GM12878 (cell line): ENCODE measurements at regions not wholly inside any gene's neighbourhood (a gene's known extent, or its start where the extent isn't known, plus 50 kb on each side); places are given as distances from the start of the nearest gene placed in this dataset.

Experiments used
- ATAC-seq: fragments of 200-7000 bp; cut with Tn5 transposase; 3 replicates; pipeline ENCODE4 v1.9.1; 2020; ENCODE audit warnings: mild to moderate bottlenecking, moderate library complexity
- BruUV-seq: library from RNA; stranded (reverse); fragments of 400-500 nt; replicated peaks from 2 replicates; lab custom pipeline; 2021; lab: Mats Ljungman, UMichigan
- CTCF ChIA-PET: fragments of 300-600 bp; sonication (Branson Sonifier 250); formaldehyde crosslinking; extraction: SDS; loops from one replicate; lab custom pipeline; 2021; ENCODE audit warnings: inconsistent platforms; lab: Yijun Ruan, JAX
- POLR2A ChIA-PET: fragments of 350-600 bp; formaldehyde crosslinking; extraction: SDS; loops from one replicate; lab custom pipeline; 2021; ENCODE audit warnings: inconsistent platforms; lab: Charles Lee
- RAD21 ChIA-PET: fragments of 300-600 bp; sonication (Branson Sonifier 250); formaldehyde crosslinking; loops from one replicate; lab custom pipeline; 2023; ENCODE audit warnings: antibody characterized with exemption; ENCODE audit not compliant: unreplicated experiment; lab: Charles Lee
- SMC1A ChIA-PET: fragments of 300-600 bp; sonication (Branson Sonifier 250); formaldehyde crosslinking; loops from one replicate; lab custom pipeline; 2023; ENCODE audit not compliant: unreplicated experiment, uncharacterized antibody; lab: Charles Lee
- DNase-seq: peaks from one replicate; pipeline ENCODE4 v3.0.0-alpha.2; 2011; ENCODE audit warnings: low read depth, low spot score
- FAIRE-seq: peaks from 3 replicates; lab custom pipeline; 2011; peaks lifted over from hg19 to GRCh38; lab: Jason Lieb, UNC
- H2AFZ ChIP-seq: 2 replicates; pipeline ENCODE4 v1.6.0; 2011; ENCODE audit warnings: low read depth, low read length, control low read depth; ENCODE audit not compliant: control insufficient read depth
- H3K27ac ChIP-seq: 2 replicates; pipeline ENCODE4 v1.5.1; 2011; ENCODE audit warnings: control low read depth; ENCODE audit not compliant: control insufficient read depth, insufficient read depth
- H3K27me3 ChIP-seq, 2 experiments: replicated peaks in 1 of 2; 2 replicates each; pipeline versions ENCODE4 v1.6.0 to v1.6.1; 2011; ENCODE audit warnings: low read length in 1 of 2; ENCODE audit not compliant: control insufficient read depth in 2 of 2, insufficient read depth in 2 of 2
- H3K36me3 ChIP-seq, 2 experiments: 2 replicates each; pipeline ENCODE4 v1.5.1; 2011; ENCODE audit warnings: low read length in 1 of 2; ENCODE audit not compliant: control insufficient read depth in 2 of 2, insufficient read depth in 2 of 2
- H3K4me1 ChIP-seq: 2 replicates; pipeline ENCODE4 v1.6.1; 2011; ENCODE audit warnings: mild to moderate bottlenecking, low read length, moderate library complexity, mixed read lengths; ENCODE audit not compliant: control insufficient read depth, insufficient read depth
- H3K4me2 ChIP-seq: 2 replicates; pipeline ENCODE4 v1.6.0; 2011; ENCODE audit warnings: control low read depth; ENCODE audit not compliant: control insufficient read depth, insufficient read depth
- H3K4me3 ChIP-seq: fragments of 200-600 bp; sonication (generic); 2 replicates; pipeline ENCODE4 v1.5.1; 2016
- H3K79me2 ChIP-seq: 2 replicates; pipeline ENCODE4 v1.6.0; 2011; ENCODE audit warnings: low read length; ENCODE audit not compliant: control insufficient read depth, insufficient read depth
- H3K9ac ChIP-seq: 2 replicates; pipeline ENCODE4 v1.8.0; 2011; ENCODE audit warnings: low read length, control low read depth, mixed read lengths; ENCODE audit not compliant: control insufficient read depth, insufficient read depth
- H3K9me3 ChIP-seq: replicated peaks from 3 replicates; pipeline ENCODE4 v1.5.1; 2011; ENCODE audit warnings: mild to moderate bottlenecking, low read length; ENCODE audit not compliant: control insufficient read depth, insufficient read depth
- H4K20me1 ChIP-seq: 2 replicates; pipeline ENCODE4 v1.6.0; 2011; ENCODE audit not compliant: control insufficient read depth, insufficient read depth
- BCL11A ChIP-seq: IDR thresholded peaks from 2 replicates; pipeline ENCODE4 v1.6.1; 2011; ENCODE audit warnings: low read depth, low read length
- BMI1 ChIP-seq: fragments of 450-650 bp; IDR thresholded peaks from 2 replicates; pipeline ENCODE4 v1.6.1; 2016; ENCODE audit warnings: mild to moderate bottlenecking, moderate library complexity, borderline replicate concordance
- CBX3 ChIP-seq: fragments of 200-600 bp; sonication (generic); IDR thresholded peaks from 2 replicates; pipeline ENCODE4 v1.6.1; 2016; ENCODE audit warnings: low read depth, borderline replicate concordance
- CBX5 ChIP-seq: sonication (generic); IDR thresholded peaks from 2 replicates; pipeline ENCODE4 v1.6.1; 2016; ENCODE audit warnings: low read depth, moderate library complexity, mild to moderate bottlenecking, inconsistent platforms
- FOXM1 ChIP-seq: IDR thresholded peaks from 2 replicates; pipeline ENCODE4 v1.6.1; 2012; ENCODE audit warnings: low read depth, mild to moderate bottlenecking, inconsistent platforms, low read length, moderate library complexity
- GABPA ChIP-seq: IDR thresholded peaks from 2 replicates; pipeline ENCODE4 v1.6.1; 2014; ENCODE audit warnings: antibody characterized with exemption, low read depth, mild to moderate bottlenecking, inconsistent platforms
- HCFC1 ChIP-seq: fragments of 150-350 bp; IDR thresholded peaks from 2 replicates; pipeline ENCODE4 v1.6.1; 2014; ENCODE audit warnings: low read length
- IKZF2 ChIP-seq, 2 experiments: fragments of 450-650 bp; IDR thresholded peaks; 2 replicates each; pipeline ENCODE4 v1.6.1; 2017; ENCODE audit warnings: mild to moderate bottlenecking in 2 of 2, moderate library complexity in 2 of 2
- NFXL1 ChIP-seq: fragments of 450-650 bp; IDR thresholded peaks from 2 replicates; pipeline ENCODE4 v1.6.1; 2017; ENCODE audit warnings: antibody characterized with exemption, mild to moderate bottlenecking, borderline replicate concordance
- SPI1 ChIP-seq: IDR thresholded peaks from 2 replicates; pipeline ENCODE4 v1.6.1; 2011; ENCODE audit warnings: low read depth, mild to moderate bottlenecking, low read length, moderate library complexity, borderline replicate concordance; ENCODE audit not compliant: insufficient read depth
- ZNF24 ChIP-seq: fragments of 450-650 bp; IDR thresholded peaks from 2 replicates; pipeline ENCODE4 v1.6.1; 2017; ENCODE audit warnings: antibody characterized with exemption, mild to moderate bottlenecking
- ZZZ3 ChIP-seq: IDR thresholded peaks from 2 replicates; pipeline ENCODE4 v1.6.1; 2011; ENCODE audit warnings: low read depth; ENCODE audit not compliant: control insufficient read depth, insufficient read length
- WGBS: methylation state at CpG from one replicate; pipeline ENCODE4 v1.1.6; 2016; ENCODE audit warnings: low lambda C conversion rate; ENCODE audit not compliant: insufficient replicate concordance, insufficient coverage; ENCODE audit errors: missing lambda C conversion rate; 5-methylcytosine and 5-hydroxymethylcytosine counted together
- in situ Hi-C: fragments of 300-500 bp; cut with MboI; formaldehyde crosslinking; loops from 9 replicates; pipeline ENCODE4 v1.14.3; 2018; ENCODE audit warnings: mixed read lengths
- intact Hi-C: fragments of 100-400 bp; cut with micrococcal nuclease; formaldehyde crosslinking; loops from one replicate; pipeline ENCODE4 v1.14.2; 2022; ENCODE audit not compliant: unreplicated experiment

DNA sequence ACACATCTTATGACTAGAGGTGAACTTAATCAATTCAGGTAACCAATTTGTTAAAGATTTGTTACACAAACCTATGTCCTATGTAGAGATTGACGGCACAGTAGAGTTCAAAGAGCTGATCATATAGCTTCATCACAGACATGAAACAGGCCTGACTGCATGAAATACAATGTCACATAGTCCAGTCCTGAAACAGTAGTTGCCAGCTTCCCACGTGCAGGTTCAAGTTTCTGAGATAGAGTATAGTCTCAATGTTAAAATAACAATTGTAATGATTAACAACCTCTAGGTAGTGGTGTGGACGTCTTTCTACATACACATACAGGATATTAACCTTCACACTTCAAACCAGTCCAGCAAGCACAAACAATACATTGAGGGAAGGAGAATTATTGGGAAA, 640.7 kb upstream of the SOX9 start:
- Histone ChIP-seq H2AFZ (no peak overlapping the region), H3K4me3 (no peak overlapping the region), H3K27me3 (no peaks in the 10 kb centered on the region), H3K36me3 (no peaks in the 10 kb centered on the region), H4K20me1 (no peaks in the 10 kb centered on the region), H3K79me2 (no peaks in the 10 kb centered on the region), H3K27ac (no peak overlapping the region), H3K4me1 (no peaks in the 10 kb centered on the region), H3K9me3 (no peaks in the 10 kb centered on the region), H3K9ac (no peak overlapping the region), H3K4me2 (no peak overlapping the region)
- SMC1A ChIA-PET: no interaction called here
- RAD21 ChIA-PET: interaction anchor here (1.1 kb wide), 1 partner anchor 11 kb away, joined by 3 read pairs; no protein-coding TSS in a partner anchor
- TF ChIP-seq CBX3 (no peak), BMI1 (no peak), SPI1 (no peak), GABPA (no peak), HCFC1 (no peak), IKZF2 (IDR thresholded peaks at IDR 0.05) (no peak), BCL11A (no peak), NFXL1 (no peak), CBX5 (no peak), ZNF24 (no peak), ZZZ3 (no peak), FOXM1 (no peak)
- WGBS: 46% methylated on average over 3 of the region's 3 CpGs
- FAIRE-seq (no peak), ATAC-seq (no peak), DNase-seq (no peak)
- CTCF ChIA-PET: no interaction called here
- intact Hi-C loops (no loop called here), in situ Hi-C loops (no loop called here)
- POLR2A ChIA-PET: no interaction called here
- no TSS peak for BruUV-seq
